PC-3 (cell line): ENCODE measurements at regions not wholly inside any gene's neighbourhood (a gene's known extent, or its start where the extent isn't known, plus 50 kb on each side); places are given as distances from the start of the nearest gene placed in this dataset.

Source experiments
- ATAC-seq: fragments of 200-7000 bp; cut with Tn5 transposase; 2 replicates; pipeline ENCODE4 v1.9.1; 2020; ENCODE audit warnings: mild to moderate bottlenecking, moderate library complexity
- BruUV-seq: library from RNA; stranded (reverse); fragments of 400-500 nt; replicated peaks from 2 replicates; lab custom pipeline; 2021; lab: Mats Ljungman, UMichigan
- CTCF ChIA-PET: fragments of 300-600 bp; sonication (Branson Sonifier 250); formaldehyde crosslinking; loops from one replicate; lab custom pipeline; 2022; ENCODE audit warnings: antibody characterized with exemption; lab: Charles Lee
- POLR2A ChIA-PET: fragments of 300-600 bp; sonication (Branson Sonifier 250); formaldehyde crosslinking; loops from one replicate; lab custom pipeline; 2022; ENCODE audit warnings: antibody characterized with exemption; ENCODE audit not compliant: unreplicated experiment; lab: Charles Lee
- DNase-seq: peaks from one replicate; pipeline ENCODE4 v3.0.0-alpha.2; 2015
- H2AFZ ChIP-seq: fragments of 300-600 bp; sonication (generic); 2 replicates; pipeline ENCODE4 v1.6.0; 2016; ENCODE audit warnings: antibody characterized with exemption, low read length
- H3F3A ChIP-seq: fragments of 300-600 bp; sonication (generic); one replicate; pipeline ENCODE4 v1.6.0; 2017; ENCODE audit warnings: antibody characterized with exemption, low read length, control low read depth, mild to moderate bottlenecking; ENCODE audit not compliant: unreplicated experiment
- H3K27ac ChIP-seq: fragments of 300-600 bp; sonication (generic); 2 replicates; pipeline ENCODE4 v1.5.1; 2016; ENCODE audit warnings: mild to moderate bottlenecking, low read length
- H3K27me3 ChIP-seq: fragments of 300-600 bp; sonication (generic); 2 replicates; pipeline ENCODE4 v1.6.1; 2016; ENCODE audit warnings: low read length, mixed read lengths
- H3K36me3 ChIP-seq: fragments of 300-600 bp; sonication (generic); 2 replicates; pipeline ENCODE4 v1.6.1; 2016; ENCODE audit warnings: low read depth, mixed run types, low read length, mixed read lengths
- H3K4me1 ChIP-seq: fragments of 300-600 bp; sonication (generic); 2 replicates; pipeline ENCODE4 v1.5.1; 2016; ENCODE audit warnings: low read length; ENCODE audit not compliant: insufficient read depth
- H3K4me2 ChIP-seq: fragments of 300-600 bp; sonication (generic); 2 replicates; pipeline ENCODE4 v1.6.0; 2016; ENCODE audit warnings: low read length
- H3K4me3 ChIP-seq: fragments of 300-600 bp; sonication (generic); 2 replicates; pipeline ENCODE4 v1.5.1; 2016; ENCODE audit warnings: mild to moderate bottlenecking, low read length, mixed read lengths
- H3K79me2 ChIP-seq: fragments of 300-600 bp; sonication (generic); 2 replicates; pipeline ENCODE4 v1.6.1; 2017; ENCODE audit warnings: low read length, mixed read lengths
- H3K9ac ChIP-seq: fragments of 300-600 bp; sonication (generic); 2 replicates; pipeline ENCODE4 v1.6.0; 2016; ENCODE audit warnings: mild to moderate bottlenecking, low read length
- H3K9me2 ChIP-seq: fragments of 300-600 bp; sonication (generic); replicated peaks from 2 replicates; pipeline ENCODE4 v1.6.1; 2016; ENCODE audit warnings: mixed run types, low read length, mixed read lengths
- H3K9me3 ChIP-seq: fragments of 300-600 bp; sonication (generic); 2 replicates; pipeline ENCODE4 v1.6.1; 2016; ENCODE audit warnings: low read length, mixed read lengths
- H4K20me1 ChIP-seq: fragments of 300-600 bp; sonication (generic); 2 replicates; pipeline ENCODE4 v1.6.1; 2016; ENCODE audit warnings: low read length, mixed read lengths
- CTCF ChIP-seq: fragments of 300-600 bp; sonication (generic); conservative IDR thresholded peaks from 2 replicates; pipeline ENCODE4 v1.5.1; 2017; ENCODE audit warnings: antibody characterized with exemption, low read depth, mild to moderate bottlenecking, low read length
- EZH2 ChIP-seq: fragments of 300-600 bp; sonication (generic); IDR thresholded peaks from one replicate; pipeline ENCODE4 v1.6.1; 2017; ENCODE audit warnings: antibody characterized with exemption, mild to moderate bottlenecking, low read length; ENCODE audit not compliant: unreplicated experiment
- EZH2phosphoT487 ChIP-seq: fragments of 300-600 bp; sonication (generic); IDR thresholded peaks from 2 replicates; pipeline ENCODE4 v1.6.1; 2018; ENCODE audit warnings: mild to moderate bottlenecking, antibody characterized with exemption, low read length, borderline replicate concordance
- intact Hi-C: fragments of 100-400 bp; cut with micrococcal nuclease; formaldehyde crosslinking; loops from 2 replicates; pipeline ENCODE4 v1.9.0; 2023

- no peak for TF ChIP-seq EZH2phosphoT487
- no peak for TF ChIP-seq CTCF
- no peak for TF ChIP-seq EZH2
- no peaks in the 10 kb centered on the region for H3K36me3 ChIP-seq
- no peaks in the 10 kb centered on the region for H3K27me3 ChIP-seq
- BruUV-seq: no TSS peak
- H3K9ac ChIP-seq: 0 out of 2 replicates have a peak overlapping the region, but pooled peaks have one; percentile 40
- H3K4me2 ChIP-seq: peak overlapping the region; percentile 27; the same call in 1 of the 2 replicates
- H3F3A ChIP-seq: no peaks in the 10 kb centered on the region
- DNase-seq (no peak), ATAC-seq (no peak)
- H3K9me2 ChIP-seq: no peaks in the 10 kb centered on the region
- H3K9me3 ChIP-seq: no peaks in the 10 kb centered on the region
- H3K4me1 ChIP-seq: peaks cover 26% of the 10 kb centered on the region
- H3K79me2 ChIP-seq: no peaks in the 10 kb centered on the region
- intact Hi-C loops: loop anchor here (10.0 kb wide), 1 partner anchor 1585 kb away; no protein-coding TSS in a partner anchor
- no peaks in the 10 kb centered on the region for H4K20me1 ChIP-seq
- ChIA-PET POLR2A (no interaction called here), CTCF (no interaction called here)
- H2AFZ ChIP-seq: no peak overlapping the region
- no peak overlapping the region for H3K4me3 ChIP-seq
- H3K27ac ChIP-seq: peak overlapping the region; percentile 89
Measured at GRCh38 chr3:6809349-6809748, 51.6 kb upstream of the GRM7 start.
